HG02981 (cell line): ENCODE measurements at regions not wholly inside any gene's neighbourhood (a gene's known extent, or its start where the extent isn't known, plus 50 kb on each side); places are given as distances from the start of the nearest gene placed in this dataset.

Experiments
- ATAC-seq: cut with Tn5 transposase; IDR thresholded peaks from one replicate; pipeline ENCODE4 v1.9.1; 2021; ENCODE audit warnings: mild to moderate bottlenecking, moderate library complexity; ENCODE audit not compliant: unreplicated experiment

DNA sequence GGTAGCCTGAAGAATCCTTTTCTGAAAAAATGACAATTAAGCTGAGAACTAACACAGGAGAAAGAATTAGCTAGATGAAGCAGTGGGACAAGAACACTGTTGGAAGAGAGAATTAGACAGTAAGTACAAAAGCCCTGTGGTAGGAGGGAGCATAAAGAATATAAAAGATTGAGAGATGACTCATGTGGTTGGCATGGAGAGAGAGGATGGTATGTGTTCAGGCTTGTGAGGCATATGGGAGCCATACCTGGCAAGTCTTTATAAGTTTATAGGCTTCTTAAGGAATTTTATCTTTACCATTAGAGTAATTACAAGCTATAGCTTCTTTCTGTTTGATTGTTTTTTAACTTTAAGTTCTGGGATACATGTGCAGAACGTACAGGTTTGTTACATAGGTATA, 325.0 kb downstream of the ARL6IP6 start:
- ATAC-seq: no peak

DNA sequence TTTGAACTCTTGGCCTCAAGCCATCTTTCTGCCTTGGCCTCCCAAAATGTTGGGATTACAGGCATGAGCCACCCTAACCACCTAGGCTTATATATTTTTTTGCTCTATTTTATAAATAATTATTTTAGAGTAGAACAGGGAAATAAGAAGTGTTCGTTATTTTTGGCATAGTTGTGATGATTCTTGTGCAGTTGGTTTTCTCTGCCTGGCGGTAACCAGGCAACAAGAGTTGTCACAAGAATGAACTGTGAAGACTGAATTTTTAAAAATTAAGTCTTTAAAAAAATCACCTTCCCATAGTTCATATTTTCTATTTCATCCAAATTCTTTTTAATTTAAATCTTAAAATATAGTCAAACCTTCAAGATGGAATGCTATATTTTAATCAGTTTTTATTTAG, 310.2 kb downstream of the ARL6IP6 start:
- no peak for ATAC-seq

DNA sequence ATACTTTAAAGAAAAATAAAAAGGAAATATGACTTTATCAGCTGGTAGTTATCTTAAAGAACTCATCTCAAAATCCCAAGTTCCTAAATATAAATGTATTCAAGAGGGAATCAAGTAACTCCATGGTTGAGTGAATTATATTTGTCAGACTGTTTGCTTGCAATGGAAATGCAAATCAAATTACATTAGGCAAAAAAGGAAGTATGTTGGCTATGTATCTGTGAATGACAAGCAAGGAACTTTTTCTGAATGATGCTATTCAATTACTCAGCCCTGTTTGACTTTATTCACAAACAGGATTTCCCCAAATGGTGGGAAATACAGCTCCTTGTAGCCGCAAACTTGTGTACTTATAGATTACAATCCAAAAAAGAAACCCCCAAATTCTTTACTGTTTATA, 309.1 kb downstream of the ARL6IP6 start:
- no peak for ATAC-seq

DNA sequence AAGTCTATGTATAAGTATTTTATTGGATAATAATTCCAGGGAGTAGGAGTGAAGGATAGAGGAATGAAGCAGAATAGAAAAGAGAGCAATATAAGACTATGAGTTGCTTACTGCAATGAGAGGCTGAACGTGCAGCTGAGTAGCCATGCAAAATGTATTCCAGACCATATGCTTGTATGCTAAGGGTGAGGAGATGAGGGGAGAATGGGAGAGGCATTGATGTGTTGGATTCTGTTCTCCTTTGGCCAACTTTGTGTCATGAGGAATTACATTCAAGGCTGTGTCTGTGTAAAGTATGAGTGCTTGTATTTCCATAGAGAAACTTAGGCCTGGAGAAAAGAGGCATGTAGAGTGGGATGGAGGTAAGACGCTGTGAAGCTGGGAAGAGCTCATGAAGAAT, 301.8 kb downstream of the ARL6IP6 start:
- no peak for ATAC-seq

DNA sequence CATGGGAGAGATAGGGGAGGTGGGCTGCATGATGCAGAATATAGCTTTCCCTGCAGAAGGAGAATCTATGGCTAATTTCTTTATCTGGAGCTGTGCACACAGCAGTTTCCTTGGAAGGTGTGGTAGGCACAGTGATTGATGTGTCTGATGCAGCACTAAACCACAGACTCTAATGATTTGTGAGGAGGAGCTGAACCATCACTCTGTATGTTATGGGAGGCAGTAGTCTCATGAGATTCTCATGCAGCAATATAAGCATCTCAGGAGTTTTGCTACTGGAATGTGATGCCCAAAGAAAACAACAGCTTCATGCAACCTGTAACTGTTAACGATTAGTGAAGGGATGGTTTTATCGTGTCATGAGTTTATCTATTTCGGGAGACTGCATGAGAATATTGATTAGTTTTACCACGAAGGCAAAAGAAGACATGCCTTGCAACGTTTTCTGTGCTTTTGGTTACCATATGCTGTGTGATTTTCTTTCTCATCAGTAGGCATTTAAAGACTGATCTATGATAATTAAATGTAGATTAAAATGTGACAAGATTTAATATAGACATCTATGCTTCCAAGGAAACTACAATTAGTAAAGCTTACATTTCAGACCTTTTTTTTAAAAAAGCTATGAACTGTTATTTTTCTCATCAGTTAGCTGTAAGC, 286.8 kb downstream of the ARL6IP6 start:
- ATAC-seq: no peak

DNA sequence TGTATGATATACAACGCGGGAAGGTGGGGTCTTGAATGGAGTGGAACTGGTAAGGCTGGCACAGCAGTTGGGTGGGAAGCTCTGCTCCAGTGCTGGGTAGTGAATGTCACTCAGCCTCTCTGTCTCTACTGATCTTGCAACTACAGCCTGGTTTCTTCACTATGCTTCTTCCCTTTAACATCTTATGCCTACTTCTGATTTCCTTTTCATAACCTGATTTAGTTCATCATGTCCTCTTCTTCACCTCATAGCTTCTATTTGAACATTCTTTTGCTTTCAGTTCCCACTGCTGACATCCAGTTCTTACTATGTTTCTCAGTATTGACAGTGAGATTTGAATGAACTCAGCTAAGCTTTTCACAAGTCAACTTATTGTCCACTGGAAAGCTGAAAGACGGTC, 286.2 kb downstream of the ARL6IP6 start:
- no peak for ATAC-seq

DNA sequence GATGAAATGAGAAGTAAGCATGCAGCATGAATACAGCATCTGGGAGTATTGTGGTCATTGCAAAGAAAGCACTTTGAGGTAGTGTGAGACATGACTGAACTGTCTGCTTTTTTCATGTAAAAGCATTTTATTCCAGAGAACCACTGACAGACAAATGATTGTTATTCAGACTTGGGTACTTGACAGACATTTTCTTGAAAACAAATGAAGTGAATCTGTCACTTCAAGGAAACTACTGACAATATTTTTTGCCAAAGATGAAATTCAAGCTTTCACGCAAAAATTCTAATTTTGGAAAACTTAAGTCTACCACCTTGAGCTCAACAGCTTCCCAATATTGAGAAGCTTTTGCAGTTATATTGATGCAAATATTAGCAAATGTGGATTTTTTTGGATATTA, 255.7 kb downstream of the ARL6IP6 start:
- no peak for ATAC-seq

DNA sequence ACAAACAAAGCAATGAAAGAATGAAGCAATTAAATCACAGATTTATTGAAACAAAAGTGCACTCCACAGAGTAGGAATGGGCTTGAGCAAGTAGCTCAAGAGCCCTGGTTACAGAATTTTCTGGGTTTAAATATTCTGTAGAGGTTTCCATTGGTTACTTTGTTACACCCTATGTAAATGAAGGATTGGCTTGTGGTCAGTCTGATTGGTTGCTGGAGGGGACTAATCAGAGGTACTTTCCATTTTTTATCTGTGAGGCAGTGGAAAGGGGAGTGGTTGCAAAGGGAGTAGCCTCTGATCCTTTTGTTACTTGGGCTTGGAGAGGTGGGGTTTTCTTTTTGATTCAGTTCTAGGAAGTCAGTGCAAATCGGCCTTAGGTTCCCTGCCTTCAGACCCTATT, 253.3 kb downstream of the ARL6IP6 start:
- ATAC-seq: no peak

DNA sequence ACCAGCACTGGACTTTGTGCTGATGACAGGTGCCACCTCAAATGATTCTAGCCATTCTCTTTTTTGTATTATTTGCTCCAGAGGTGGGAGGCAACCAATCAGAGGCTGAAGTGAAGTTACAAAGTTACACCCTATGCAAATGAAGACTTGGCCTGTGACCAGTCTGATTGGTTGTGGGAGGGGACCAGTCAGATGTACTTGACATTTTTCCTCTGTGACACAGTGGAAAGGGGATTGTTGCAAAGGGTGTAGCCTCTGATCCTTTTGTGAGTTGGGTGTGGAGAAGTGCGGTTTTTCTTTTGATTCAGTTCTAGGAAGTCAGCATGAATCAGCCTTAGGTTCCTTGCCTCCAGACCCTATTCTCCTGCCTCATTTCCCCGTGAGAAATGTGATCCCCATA, 244.0 kb downstream of the ARL6IP6 start:
- no peak for ATAC-seq

DNA sequence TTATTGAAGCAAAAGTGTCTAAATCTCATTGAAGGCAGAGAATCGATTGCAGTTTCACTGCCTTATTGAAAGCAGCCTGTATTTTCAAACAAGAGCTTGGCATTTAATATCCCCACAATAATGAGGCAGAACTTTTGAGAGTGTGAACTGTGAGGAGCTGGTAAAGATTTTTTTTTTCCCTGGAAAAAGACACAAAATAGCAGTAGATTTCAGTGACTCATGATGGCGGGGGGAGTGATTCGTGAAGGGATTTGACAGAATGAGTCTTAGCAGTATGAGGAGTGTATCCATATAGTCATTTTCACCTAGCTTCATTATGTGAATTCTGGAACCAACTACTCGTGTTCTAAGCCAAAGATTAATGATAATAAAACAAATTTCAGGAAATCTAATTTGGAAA, 242.9 kb downstream of the ARL6IP6 start:
- ATAC-seq: no peak

DNA sequence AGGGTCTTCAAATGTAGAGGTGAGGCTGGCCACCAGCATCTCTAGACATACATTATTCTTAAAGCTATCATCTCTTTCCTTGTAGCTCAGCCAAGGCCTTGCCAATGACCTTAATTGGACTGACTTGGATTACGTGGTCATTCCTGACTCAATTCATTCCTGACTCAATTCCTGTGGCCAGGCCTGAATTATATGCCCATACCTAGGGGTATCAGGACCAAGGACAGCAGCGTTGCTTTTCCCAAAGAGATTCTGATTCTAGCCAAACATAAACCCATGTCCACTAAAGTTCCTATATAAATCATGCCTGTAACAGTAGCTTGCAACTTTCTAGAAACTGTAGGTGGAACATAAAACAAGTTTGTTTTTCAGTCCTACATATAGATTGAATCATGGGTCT, 231.7 kb downstream of the ARL6IP6 start:
- no peak for ATAC-seq

DNA sequence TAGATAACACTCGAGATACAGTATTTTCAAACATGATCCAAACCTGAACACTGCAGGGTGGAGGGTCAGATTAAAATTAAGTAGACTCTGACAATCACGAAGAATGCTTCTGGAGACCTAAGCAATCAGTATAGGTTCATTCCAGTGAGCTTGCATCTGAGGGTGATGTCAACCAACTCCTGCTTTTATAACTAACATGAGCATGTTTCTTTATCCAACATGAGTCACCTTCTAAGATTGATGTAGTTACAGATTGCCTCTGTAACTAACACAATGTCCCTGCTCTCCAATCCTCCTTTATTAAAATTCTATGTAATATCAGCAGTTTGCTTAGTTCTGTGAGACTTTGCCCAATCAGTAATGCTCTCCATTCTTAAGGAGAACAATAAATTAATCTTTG, 225.7 kb downstream of the ARL6IP6 start:
- ATAC-seq: no peak

DNA sequence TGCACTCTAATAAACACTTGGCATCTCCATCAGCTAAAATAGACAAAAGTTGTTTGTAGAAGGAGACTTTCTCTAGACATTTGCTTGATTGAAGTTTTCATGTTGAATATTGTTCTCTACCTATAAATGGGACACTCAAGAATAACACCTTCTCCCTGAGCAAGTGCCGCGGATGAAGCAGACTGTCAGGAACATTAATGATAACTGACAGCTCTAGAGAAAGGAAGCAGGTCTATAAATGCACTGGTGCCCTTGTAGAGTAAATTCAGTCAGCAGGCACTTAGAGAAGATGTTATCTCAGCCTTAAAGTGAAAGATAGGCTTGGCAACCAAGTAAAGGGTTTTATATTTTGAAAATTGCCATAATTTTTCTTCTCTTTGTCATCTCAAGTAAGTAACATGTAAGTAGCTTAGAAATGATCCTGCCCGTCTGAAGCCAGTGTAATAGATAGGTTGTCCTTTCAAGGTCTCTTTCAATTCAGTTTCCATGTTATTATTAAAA, 224.6 kb downstream of the ARL6IP6 start:
- no peak for ATAC-seq

DNA sequence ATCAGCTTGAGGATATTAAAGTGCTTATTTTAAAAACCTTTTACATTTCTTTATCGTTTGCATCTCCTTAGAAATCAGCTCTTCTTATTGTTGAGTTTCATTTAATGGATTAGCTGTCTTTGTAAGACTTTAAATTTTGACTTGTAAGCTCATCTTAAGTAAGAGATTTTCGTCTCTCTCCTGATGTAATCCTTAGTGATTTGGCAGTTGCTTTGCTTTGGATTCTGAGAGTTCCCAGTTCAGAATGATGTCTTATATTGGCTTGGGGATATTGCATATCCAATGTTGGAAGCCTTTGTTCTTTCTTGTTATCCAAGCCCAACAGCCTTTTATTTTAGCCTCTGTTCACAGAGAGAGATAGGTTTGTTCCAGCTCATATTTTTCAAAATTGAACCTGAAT, 212.1 kb downstream of the ARL6IP6 start:
- ATAC-seq: no peak

DNA sequence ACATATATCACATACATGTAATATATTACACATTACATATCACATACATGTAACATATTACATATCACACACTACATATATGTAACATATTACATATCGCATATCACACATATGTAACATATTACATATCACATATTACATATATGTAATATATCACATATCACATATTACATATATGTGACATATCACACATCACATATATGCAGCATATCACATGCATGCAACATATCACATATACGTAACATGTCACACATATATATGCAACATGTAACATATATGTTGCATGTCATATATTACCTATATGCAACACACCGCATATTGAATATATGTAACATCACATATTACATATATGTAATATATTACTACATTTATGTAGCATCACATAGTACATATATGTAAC, 211.2 kb downstream of the ARL6IP6 start:
- no peak for ATAC-seq

DNA sequence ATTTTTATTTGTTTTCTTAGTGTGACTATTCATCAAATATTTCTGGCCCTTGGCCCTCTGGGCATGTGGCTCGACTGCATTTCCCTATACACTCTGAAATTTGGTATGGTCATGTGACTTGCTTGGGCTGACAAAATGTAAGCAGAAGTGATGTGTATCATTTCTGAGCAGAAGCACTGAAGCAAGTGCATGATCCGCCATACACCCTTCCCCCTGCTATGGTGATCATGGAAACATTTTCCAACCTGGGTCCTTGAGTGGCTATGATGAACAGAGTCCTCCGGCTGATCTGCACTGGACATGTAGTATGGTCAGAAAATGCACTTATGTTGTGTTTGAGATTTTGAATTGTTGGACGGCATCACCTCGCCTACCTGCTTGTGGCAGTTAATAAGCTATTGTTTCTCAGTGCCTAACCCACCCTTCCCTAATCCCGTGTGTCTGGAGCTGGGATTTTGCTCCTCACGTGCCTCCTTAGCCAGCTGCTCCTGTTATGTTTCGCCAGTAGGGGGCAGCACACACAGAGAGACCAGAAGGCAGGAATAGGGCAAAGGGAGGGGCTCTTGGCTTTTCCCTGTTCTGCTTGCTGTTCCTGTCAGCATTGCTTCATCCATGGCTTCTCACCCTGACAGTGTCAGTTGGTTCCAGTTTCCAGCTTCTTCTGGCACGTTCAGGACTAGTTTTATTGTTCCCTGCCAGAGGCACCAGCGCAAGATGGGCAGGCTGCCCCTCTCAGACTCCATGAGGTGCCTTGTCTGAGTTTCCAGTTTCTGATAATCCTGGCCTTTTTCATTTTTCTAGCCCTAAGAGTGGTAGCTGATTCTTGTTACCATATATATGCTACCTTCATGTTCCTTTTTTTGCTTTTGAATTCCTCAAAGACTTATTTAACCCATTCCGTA, 207.4 kb downstream of the ARL6IP6 start:
- peak; percentile 88 for ATAC-seq

DNA sequence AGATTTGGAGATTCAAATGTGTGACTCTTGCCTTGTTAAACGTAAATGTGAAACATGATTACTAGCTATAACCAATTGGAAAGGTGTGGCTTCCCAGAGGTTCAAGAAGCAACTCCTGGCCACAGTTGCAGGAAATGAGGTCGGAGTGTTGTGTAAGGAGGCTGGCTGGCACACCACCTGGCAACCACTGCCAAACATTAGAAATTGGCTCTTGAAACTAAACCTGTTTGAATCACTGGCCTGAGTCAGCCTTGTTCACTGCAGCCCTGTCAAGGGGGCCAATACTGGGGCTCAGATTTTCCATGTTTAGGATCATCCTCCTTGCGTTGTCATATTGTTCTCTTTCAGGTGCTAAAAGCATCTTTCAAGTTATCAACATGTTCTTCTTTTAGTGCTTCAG, 206.3 kb downstream of the ARL6IP6 start:
- ATAC-seq: no peak

DNA sequence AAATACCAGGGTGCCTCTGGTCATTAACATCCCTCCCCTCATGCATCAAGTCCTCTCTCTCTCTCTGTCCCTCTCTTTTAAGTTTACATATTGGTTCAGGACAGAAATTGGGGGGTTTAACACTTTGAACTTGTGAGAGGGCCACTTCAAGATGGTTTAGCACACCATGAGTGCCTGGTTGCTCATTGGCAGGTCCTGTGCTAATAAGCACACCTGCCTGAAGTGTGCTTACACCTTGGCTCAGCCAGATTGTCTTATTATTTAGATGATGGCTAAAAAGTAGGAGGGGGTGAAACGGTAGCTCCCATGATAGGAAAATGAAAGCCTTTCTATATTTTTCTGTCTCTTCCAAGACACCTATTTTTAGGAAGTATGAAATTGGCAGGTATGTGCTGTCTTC, 205.8 kb downstream of the ARL6IP6 start:
- no peak for ATAC-seq

DNA sequence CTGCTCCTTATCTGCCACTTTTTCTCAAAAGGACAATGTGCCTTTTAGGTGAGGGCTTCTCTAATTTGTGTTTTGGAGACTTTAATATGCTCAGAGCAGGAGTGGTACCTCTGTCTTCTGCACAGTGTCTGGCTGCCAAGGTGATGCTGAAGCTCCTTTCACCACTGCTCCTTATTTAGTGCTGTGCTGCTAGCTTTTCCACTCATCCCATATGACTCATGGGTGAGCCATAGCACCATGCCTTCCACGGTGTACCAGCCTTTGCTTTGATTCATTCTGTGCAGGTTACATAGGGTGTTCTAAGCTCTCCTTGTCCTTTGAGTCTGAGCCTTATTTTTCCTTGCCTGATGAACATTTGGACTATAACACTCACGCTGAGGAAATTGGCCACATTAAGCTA, 202.4 kb downstream of the ARL6IP6 start:
- ATAC-seq: no peak

DNA sequence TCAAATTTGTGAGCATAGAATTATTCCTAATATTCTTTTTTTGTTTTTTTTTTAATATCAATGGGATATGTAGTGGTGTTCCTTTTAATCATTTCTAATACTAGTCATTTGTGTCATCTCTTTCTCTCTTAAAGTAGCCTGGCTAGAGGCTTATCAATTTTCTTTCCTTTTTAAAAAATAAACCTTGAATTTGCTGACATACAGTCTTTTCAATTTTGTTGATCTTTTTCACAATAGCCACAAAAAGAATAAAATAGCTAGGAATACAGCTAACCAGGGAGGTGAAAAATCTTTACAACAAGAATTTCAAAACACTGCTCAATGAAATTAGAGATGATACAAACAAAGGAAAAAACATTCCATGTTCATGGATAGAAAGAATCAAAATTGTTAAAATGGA, 192.6 kb downstream of the ARL6IP6 start:
- no peak for ATAC-seq

DNA sequence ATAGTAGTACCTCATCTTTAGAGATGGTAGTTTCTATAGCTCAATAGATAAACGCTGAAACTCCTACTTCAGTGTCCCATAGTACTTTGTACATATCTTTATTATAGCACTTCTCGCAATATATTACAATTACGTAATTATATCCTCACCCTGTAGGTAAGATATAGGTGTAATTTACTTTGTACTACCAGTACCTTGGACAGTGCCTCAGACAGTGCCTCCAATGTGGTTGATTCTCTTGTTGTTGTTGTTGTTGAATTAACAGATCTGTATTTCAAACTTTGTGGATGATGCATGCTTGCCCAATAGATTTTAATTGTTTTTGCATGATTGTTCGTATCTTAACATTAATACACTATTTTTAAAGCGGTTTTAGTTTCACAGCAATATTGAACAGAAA, 188.6 kb downstream of the ARL6IP6 start:
- ATAC-seq: no peak

DNA sequence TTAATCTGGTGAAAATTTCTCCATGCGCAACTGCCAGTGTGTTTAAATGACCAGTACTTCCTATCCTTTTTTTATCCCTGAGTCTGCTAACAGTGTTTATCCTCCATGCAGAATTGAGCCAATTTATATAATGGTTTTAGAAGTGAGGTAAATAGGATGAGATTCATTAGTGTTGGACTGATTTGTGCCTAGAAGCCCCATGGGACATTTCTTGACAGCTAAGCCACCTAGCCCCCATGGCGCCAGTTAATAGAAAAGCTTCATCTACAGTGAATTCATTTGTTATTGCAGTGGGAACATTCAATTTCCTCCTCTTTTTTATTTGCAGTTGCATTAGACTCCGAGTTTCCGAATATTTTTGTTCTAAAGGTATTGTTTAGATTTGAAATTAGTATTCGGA, 175.6 kb downstream of the ARL6IP6 start:
- no peak for ATAC-seq
